HepG2 (cell line): ENCODE measurements at regions not wholly inside any gene's neighbourhood (a gene's known extent, or its start where the extent isn't known, plus 50 kb on each side); places are given as distances from the start of the nearest gene placed in this dataset.
"Not testable (repeated sequence)": the region's sequence is repeated elsewhere in the genome, so short reads cannot be mapped to it uniquely, and the experiment has no call there.

Source experiments
- ATAC-seq: fragments of 200-7000 bp; cut with Tn5 transposase; 3 replicates; pipeline ENCODE4 v1.9.1; 2020; ENCODE audit warnings: mild to moderate bottlenecking, moderate library complexity
- BruUV-seq: library from RNA; stranded (reverse); fragments of 400-500 nt; replicated peaks from 2 replicates; lab custom pipeline; 2021; lab: Mats Ljungman, UMichigan
- CTCF ChIA-PET: fragments of 300-600 bp; formaldehyde crosslinking; extraction: SDS; loops from one replicate; lab custom pipeline; 2021; ENCODE audit warnings: low total read pairs, inconsistent platforms, low intra/inter-chr PET ratio; lab: Yijun Ruan, JAX
- POLR2A ChIA-PET: fragments of 350-600 bp; sonication (Branson Sonifier 250); formaldehyde crosslinking; loops from one replicate; lab custom pipeline; 2020; ENCODE audit warnings: antibody characterized with exemption, inconsistent platforms; lab: Yijun Ruan, JAX
- DNase-seq: peaks from one replicate; pipeline ENCODE4 v3.0.0-alpha.2; 2015; ENCODE audit warnings: low spot score
- FAIRE-seq: peaks from 3 replicates; lab custom pipeline; 2011; peaks lifted over from hg19 to GRCh38; lab: Jason Lieb, UNC
- H2AFZ ChIP-seq: one replicate; pipeline ENCODE4 v1.6.1; 2011; ENCODE audit warnings: low read length, inconsistent platforms
- H3K27ac ChIP-seq: fragments of 300-600 bp; 3 replicates; pipeline ENCODE4 v1.8.0; 2011; ENCODE audit warnings: mixed run types, mild to moderate bottlenecking, mixed read lengths, low read length, inconsistent platforms; ENCODE audit not compliant: insufficient read depth; ENCODE audit errors: extremely low read length
- H3K27me3 ChIP-seq, 2 experiments: fragments of 200-600 bp in 1 of 2; 2 replicates in 1 of 2; 3 replicates in 1 of 2; pipeline versions ENCODE4 v1.6.0 to v1.8.0; 2011; ENCODE audit warnings: low read length in 2 of 2, mild to moderate bottlenecking in 2 of 2, moderate library complexity in 2 of 2, inconsistent platforms in 1 of 2; ENCODE audit not compliant: insufficient read depth in 2 of 2, control insufficient read depth in 1 of 2
- H3K36me3 ChIP-seq, 2 experiments: fragments of 200-600 bp in 1 of 2; replicated peaks in 1 of 2; 2 replicates in 1 of 2; 3 replicates in 1 of 2; pipeline versions ENCODE4 v1.5.1 to v1.8.0; 2011; ENCODE audit warnings: low read length in 2 of 2, inconsistent platforms in 1 of 2; ENCODE audit not compliant: insufficient read depth in 2 of 2, control insufficient read depth in 1 of 2
- H3K4me1 ChIP-seq: 2 replicates; pipeline ENCODE4 v1.5.1; 2012; ENCODE audit warnings: low read length, inconsistent platforms; ENCODE audit not compliant: insufficient read depth
- H3K4me2 ChIP-seq: 2 replicates; pipeline ENCODE4 v1.6.0; 2011; ENCODE audit warnings: low read depth, low read length, inconsistent platforms
- H3K4me3 ChIP-seq, 3 experiments: fragments of 200-600 bp in 1 of 3; sonication (generic), shearing (Covaris generic) in 1 of 3; replicated peaks in 1 of 3; 2 replicates each; pipeline ENCODE4 v1.5.1; 2011 to 2016; ENCODE audit warnings: low read length in 3 of 3, inconsistent platforms in 2 of 3, low read depth in 2 of 3, mild to moderate bottlenecking in 2 of 3, control low read depth in 1 of 3, mixed read lengths in 1 of 3; ENCODE audit not compliant: insufficient read depth in 1 of 3
- H3K79me2 ChIP-seq: one replicate; pipeline ENCODE4 v1.6.1; 2011; ENCODE audit warnings: low read length, inconsistent platforms; ENCODE audit not compliant: insufficient read depth
- H3K9ac ChIP-seq: 2 replicates; pipeline ENCODE4 v1.6.0; 2011; ENCODE audit warnings: mild to moderate bottlenecking, low read depth, low read length, inconsistent platforms; ENCODE audit not compliant: insufficient read depth
- H3K9me3 ChIP-seq: 2 replicates; pipeline ENCODE4 v1.5.1; 2012; ENCODE audit warnings: mild to moderate bottlenecking, low read length
- H4K20me1 ChIP-seq: 2 replicates; pipeline ENCODE4 v1.6.0; 2011; ENCODE audit warnings: inconsistent platforms, mild to moderate bottlenecking, low read length, moderate library complexity; ENCODE audit not compliant: insufficient read depth
- WGBS: methylation state at CpG from one replicate; pipeline ENCODE4 v1.1.6; 2017; ENCODE audit warnings: low lambda C conversion rate; 5-methylcytosine and 5-hydroxymethylcytosine counted together
- in situ Hi-C: cut with HindIII; loops from 2 replicates; pipeline ENCODE4 v1.10.0; 2017; ENCODE audit warnings: low pct_unique_long_range_greater_than_20kb; ENCODE audit not compliant: extremely low pct_ligation_motif_present
- intact Hi-C: fragments of 100-400 bp; cut with micrococcal nuclease; formaldehyde crosslinking; loops from one replicate; pipeline ENCODE4 v1.10.0; 2022; ENCODE audit not compliant: unreplicated experiment

DNA sequence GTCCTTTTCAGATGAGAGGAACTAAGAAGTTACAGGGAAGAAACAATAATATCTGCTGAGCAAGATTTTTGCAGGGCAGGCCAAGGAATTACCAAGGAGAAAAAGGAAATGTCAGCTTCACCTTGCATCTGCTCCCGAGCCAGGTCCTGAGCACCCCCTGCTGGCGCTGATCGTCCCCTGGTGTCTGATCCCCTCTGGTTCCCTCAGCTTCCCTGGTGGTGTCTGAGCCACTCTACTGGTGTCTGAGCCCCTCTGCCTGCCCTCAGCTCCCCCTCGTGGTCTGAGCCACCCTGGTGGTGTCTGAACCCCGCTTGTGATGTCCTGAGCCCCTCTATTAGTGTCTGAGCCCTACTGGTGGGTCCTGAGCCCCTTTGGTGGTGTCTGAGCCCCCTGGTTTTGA, 485.7 kb downstream of the GOLGA6L6 start:
- H3K79me2 ChIP-seq, in situ Hi-C loops, FAIRE-seq, H3K4me3 ChIP-seq, H3K4me2 ChIP-seq, H3K4me1 ChIP-seq, H3K27me3 ChIP-seq, DNase-seq, H3K27ac ChIP-seq, H3K36me3 ChIP-seq, POLR2A ChIA-PET, BruUV-seq, H4K20me1 ChIP-seq, H3K9me3 ChIP-seq, H2AFZ ChIP-seq, CTCF ChIA-PET, intact Hi-C loops, H3K9ac ChIP-seq: not testable (repeated sequence)
- WGBS: 6% methylated on average over 3 of the region's 5 CpGs
- peak; percentile 54; the same call in 2 of the 3 replicates for ATAC-seq

DNA sequence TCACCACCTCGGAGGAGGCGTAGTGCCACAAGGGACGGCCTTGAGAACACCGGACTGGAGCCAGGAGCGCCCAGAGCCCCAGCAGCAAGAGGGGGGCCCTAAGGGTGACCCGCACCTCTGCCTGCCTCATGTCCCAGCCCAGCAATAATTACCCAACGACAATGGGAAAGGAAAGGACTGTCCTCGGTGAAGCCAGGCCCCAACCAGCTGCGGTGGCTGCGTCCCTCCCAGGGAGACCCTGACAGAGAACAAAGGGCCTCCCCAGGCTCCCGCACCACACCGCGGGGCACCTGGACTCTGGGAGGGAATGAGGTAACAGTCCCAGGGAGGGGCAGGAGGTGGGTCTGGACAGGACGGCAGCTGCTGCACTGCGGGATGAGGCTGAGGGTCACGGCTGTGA, 493.4 kb downstream of the GOLGA6L6 start:
- H3K9ac ChIP-seq, H3K4me3 ChIP-seq, in situ Hi-C loops, H3K9me3 ChIP-seq, H3K4me1 ChIP-seq, H3K36me3 ChIP-seq, ATAC-seq, intact Hi-C loops, POLR2A ChIA-PET, H4K20me1 ChIP-seq, H3K4me2 ChIP-seq, FAIRE-seq, H3K27ac ChIP-seq, H3K79me2 ChIP-seq, CTCF ChIA-PET, H2AFZ ChIP-seq, DNase-seq, BruUV-seq, H3K27me3 ChIP-seq: not testable (repeated sequence)
- WGBS: 35% methylated on average over 6 of the region's 16 CpGs

GRCh38 chr15:20045165-20045564, 496.4 kb downstream of the GOLGA6L6 start:
- FAIRE-seq, intact Hi-C loops, BruUV-seq: not testable (repeated sequence)

DNA sequence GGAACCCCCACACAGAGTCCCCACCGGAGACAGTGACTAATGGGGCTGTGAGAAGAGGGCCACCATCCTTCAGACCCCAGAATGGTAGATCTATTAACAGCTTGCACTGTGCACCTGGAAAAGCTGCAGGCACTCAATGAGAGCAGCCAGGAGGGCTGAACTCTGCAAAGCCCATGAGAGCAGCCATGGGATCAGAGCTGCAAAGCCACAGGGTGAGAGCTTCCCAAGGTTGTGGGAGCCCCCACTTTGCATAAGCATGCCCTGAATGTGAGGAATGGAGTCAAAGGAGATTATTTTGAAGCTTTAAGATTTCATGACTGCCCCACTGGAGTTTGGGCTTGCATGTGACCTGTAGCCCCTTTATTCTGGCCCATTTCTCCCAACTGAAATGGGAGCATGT, 500.9 kb downstream of the GOLGA6L6 start:
- BruUV-seq, H3K27me3 ChIP-seq, H3K27ac ChIP-seq, H3K4me2 ChIP-seq, FAIRE-seq, intact Hi-C loops, H3K79me2 ChIP-seq, H2AFZ ChIP-seq, H3K4me1 ChIP-seq, POLR2A ChIA-PET, H3K36me3 ChIP-seq, in situ Hi-C loops, ATAC-seq, H4K20me1 ChIP-seq, CTCF ChIA-PET, DNase-seq, H3K4me3 ChIP-seq, H3K9ac ChIP-seq, H3K9me3 ChIP-seq: not testable (repeated sequence)
- WGBS: no CpG with 5 or more reads among the region's 1 CpG

More at GRCh38 chr15:20045165-20045564, 496.4 kb downstream of the GOLGA6L6 start:
- H2AFZ ChIP-seq, DNase-seq, H3K27me3 ChIP-seq, H4K20me1 ChIP-seq, H3K79me2 ChIP-seq, H3K27ac ChIP-seq, H3K4me2 ChIP-seq, ATAC-seq, H3K4me3 ChIP-seq, CTCF ChIA-PET, H3K36me3 ChIP-seq, H3K9me3 ChIP-seq, POLR2A ChIA-PET, in situ Hi-C loops, H3K4me1 ChIP-seq, H3K9ac ChIP-seq: not testable (repeated sequence)
- WGBS: no CpG with 5 or more reads among the region's 5 CpGs
